GM10248 (cell line): ENCODE measurements at regions not wholly inside any gene's neighbourhood (a gene's known extent, or its start where the extent isn't known, plus 50 kb on each side); places are given as distances from the start of the nearest gene placed in this dataset.

Experiments used
- CTCF ChIA-PET: fragments of 300-600 bp; sonication (Branson Sonifier 250); formaldehyde crosslinking; extraction: SDS; loops from one replicate; lab custom pipeline; 2021; ENCODE audit warnings: antibody characterized with exemption; lab: Yijun Ruan, JAX
- POLR2A ChIA-PET: fragments of 350-650 bp; sonication (Branson Sonifier 250); formaldehyde crosslinking; extraction: SDS; loops from one replicate; lab custom pipeline; 2020; ENCODE audit warnings: antibody characterized with exemption; lab: Yijun Ruan, JAX
- DNase-seq: peaks from one replicate; pipeline ENCODE4 v3.0.0; 2012; ENCODE audit errors: extremely low spot score
- TF ChIP-seq, protein P1 (sequence below): IDR thresholded peaks from 2 replicates; pipeline ENCODE4 v1.5.1; 2012; ENCODE audit warnings: mild to moderate bottlenecking, low read depth; ENCODE audit errors: extremely low read depth, missing control alignments, control extremely low read depth

DNA sequence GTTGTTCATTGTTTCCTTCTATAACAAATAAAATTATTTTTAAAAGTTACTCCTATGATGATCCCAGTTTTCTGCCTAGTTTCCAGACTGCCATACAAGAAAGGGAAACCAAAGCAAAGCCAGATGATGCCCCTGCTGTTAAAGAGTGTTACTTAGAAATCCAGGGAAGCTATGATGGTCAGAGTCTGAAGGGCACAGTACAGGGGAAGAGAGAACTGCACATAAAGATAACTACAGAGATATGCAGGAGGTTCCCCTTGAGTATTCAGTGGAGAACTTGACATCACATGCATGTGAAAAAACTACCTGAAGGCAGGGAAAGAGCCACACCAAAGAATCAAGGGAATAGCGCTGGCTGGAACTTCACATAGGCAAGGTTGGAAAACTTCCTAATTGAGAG lies 494.2 kb upstream of the FSTL5 start:
- ChIA-PET POLR2A (no interaction called here), CTCF (no interaction called here)
- TF ChIP-seq, protein P1, sequence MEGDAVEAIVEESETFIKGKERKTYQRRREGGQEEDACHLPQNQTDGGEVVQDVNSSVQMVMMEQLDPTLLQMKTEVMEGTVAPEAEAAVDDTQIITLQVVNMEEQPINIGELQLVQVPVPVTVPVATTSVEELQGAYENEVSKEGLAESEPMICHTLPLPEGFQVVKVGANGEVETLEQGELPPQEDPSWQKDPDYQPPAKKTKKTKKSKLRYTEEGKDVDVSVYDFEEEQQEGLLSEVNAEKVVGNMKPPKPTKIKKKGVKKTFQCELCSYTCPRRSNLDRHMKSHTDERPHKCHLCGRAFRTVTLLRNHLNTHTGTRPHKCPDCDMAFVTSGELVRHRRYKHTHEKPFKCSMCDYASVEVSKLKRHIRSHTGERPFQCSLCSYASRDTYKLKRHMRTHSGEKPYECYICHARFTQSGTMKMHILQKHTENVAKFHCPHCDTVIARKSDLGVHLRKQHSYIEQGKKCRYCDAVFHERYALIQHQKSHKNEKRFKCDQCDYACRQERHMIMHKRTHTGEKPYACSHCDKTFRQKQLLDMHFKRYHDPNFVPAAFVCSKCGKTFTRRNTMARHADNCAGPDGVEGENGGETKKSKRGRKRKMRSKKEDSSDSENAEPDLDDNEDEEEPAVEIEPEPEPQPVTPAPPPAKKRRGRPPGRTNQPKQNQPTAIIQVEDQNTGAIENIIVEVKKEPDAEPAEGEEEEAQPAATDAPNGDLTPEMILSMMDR: no peak
- DNase-seq: no peak

- TF ChIP-seq, protein P1: no peak
- ChIA-PET CTCF (interaction anchor here (1.0 to 1.5 kb wide), 3 partner anchors 9 to 48 kb away, joined by 3 to 4 read pairs (median 3); no protein-coding TSS in a partner anchor), POLR2A (no interaction called here)
- DNase-seq: no peak
Measured at GRCh38 chr4:162650166-162650565, 486.4 kb upstream of the FSTL5 start.

- TF ChIP-seq, protein P1: no peak
- CTCF ChIA-PET: interaction anchor here (1.3 kb wide), 1 partner anchor 14 kb away, joined by 4 read pairs; no protein-coding TSS in a partner anchor
- no peak for DNase-seq
- POLR2A ChIA-PET: no interaction called here
Measured at GRCh38 chr4:162645381-162645780, 481.6 kb upstream of the FSTL5 start.

DNA sequence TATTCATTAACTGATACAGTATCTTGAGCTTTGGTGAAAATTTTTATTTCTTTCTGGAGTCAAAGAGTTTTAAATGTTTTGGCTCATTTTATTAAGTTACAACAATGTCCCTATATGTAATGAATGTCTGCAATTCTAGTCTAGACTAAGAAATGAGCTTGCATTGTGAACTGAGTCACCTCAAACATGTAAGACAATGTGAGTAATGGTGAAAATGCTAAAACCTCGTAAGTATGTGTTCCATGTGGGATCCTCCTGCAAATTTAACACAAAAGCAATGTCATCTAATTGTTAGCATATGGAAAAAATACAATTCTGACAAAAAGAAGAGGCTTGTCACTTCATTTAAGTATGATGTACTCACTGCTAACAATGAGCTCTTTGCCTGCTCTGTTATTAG lies 480.5 kb upstream of the FSTL5 start:
- ChIA-PET CTCF (no interaction called here), POLR2A (no interaction called here)
- TF ChIP-seq, protein P1: no peak
- DNase-seq: no peak

DNA sequence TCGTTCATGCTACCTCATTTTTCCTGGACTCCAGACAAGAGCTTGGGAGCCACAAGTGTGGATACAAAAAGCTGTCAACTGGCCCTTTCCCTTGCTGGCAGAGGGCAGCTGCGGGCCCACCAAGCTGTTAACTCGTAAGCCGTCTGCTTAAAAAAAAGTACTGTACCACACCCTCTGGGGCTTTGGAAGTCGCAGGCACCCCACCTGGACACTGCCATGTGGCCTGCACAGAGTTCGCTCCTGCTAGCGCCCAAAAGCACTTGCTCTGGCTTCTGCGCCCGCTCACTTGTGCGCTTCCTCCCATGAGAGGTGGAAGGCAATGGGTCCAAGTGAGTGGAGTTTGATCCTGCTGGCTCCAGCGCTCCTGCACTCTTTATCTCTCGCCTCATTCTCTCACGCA lies 476.4 kb upstream of the FSTL5 start:
- POLR2A ChIA-PET: no interaction called here

DNA sequence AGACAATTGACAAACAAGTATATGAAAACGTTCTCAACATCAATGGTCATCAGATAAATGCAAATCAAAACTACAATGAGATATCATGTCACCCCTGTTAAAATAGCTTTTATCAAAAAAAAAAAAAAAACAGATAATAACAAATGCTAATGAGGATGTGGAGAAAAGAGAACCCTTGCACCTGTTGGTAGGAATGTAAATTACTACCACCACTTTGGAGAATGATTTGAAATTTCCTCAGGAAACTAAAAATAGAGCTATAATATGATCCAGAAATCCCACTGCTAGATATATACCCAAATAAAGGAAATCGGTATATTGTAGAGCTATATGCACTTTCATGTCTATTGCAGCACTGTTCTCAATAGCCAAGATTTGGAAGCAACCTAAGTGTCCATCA lies 470.6 kb upstream of the FSTL5 start:
- TF ChIP-seq, protein P1: no peak
- DNase-seq: no peak
- ChIA-PET CTCF (no interaction called here), POLR2A (interaction anchor here (0.6 kb wide), 1 partner anchor 14 kb away, joined by 4 read pairs; no protein-coding TSS in a partner anchor)

More for the DNA sequence above, 476.4 kb upstream of the FSTL5 start:
- DNase-seq: no peak
- CTCF ChIA-PET: no interaction called here
- TF ChIP-seq, protein P1: no peak
